ENCODE measurements at regions not wholly inside any gene's neighbourhood (a gene's known extent, or its start where the extent isn't known, plus 50 kb on each side); places are given as distances from the start of the nearest gene placed in this dataset.

- no peak overlapping the region for H3K27ac ChIP-seq
- no peaks in the 10 kb centered on the region for H3K4me1 ChIP-seq (replicated peaks)
- DNase-seq (ENCODE audit: low spot score) = no peak
- 80% methylated on average over 17 of the region's 17 CpGs for WGBS
- no peaks in the 10 kb centered on the region for H3K9me3 ChIP-seq
- intact Hi-C loops (cut with DNase I) = no loop called here
- no peaks in the 10 kb centered on the region for H3K27me3 ChIP-seq (replicated peaks; ENCODE audit: insufficient read depth)
- H3K4me3 ChIP-seq = no peak overlapping the region
- H3K36me3 ChIP-seq = no peaks in the 10 kb centered on the region
- TF ChIP-seq POLR2A (IDR thresholded peaks at IDR 0.05) (no peak), CTCF (IDR thresholded peaks at IDR 0.05) (no peak), POLR2AphosphoS5 (IDR thresholded peaks at IDR 0.05) (no peak)
Observed at GRCh38 chr2:128446874-128447537, 128.3 kb upstream of the HS6ST1 start.

- no peaks in the 10 kb centered on the region for H3K4me1 ChIP-seq (replicated peaks)
- TF ChIP-seq CTCF (IDR thresholded peaks at IDR 0.05) (no peak), POLR2AphosphoS5 (IDR thresholded peaks at IDR 0.05) (no peak), POLR2A (IDR thresholded peaks at IDR 0.05) (no peak)
- intact Hi-C loops (cut with DNase I) = no loop called here
- 94% methylated on average over 6 of the region's 7 CpGs for WGBS
- H3K4me3 ChIP-seq = no peak overlapping the region
- no peaks in the 10 kb centered on the region for H3K27me3 ChIP-seq (replicated peaks; ENCODE audit: insufficient read depth)
- no peak overlapping the region for H3K27ac ChIP-seq
- no peaks in the 10 kb centered on the region for H3K36me3 ChIP-seq
- H3K9me3 ChIP-seq = no peaks in the 10 kb centered on the region
- DNase-seq (ENCODE audit: low spot score) = no peak
Observed at GRCh38 chr2:128447538-128447995, 128.9 kb upstream of the HS6ST1 start.

DNA sequence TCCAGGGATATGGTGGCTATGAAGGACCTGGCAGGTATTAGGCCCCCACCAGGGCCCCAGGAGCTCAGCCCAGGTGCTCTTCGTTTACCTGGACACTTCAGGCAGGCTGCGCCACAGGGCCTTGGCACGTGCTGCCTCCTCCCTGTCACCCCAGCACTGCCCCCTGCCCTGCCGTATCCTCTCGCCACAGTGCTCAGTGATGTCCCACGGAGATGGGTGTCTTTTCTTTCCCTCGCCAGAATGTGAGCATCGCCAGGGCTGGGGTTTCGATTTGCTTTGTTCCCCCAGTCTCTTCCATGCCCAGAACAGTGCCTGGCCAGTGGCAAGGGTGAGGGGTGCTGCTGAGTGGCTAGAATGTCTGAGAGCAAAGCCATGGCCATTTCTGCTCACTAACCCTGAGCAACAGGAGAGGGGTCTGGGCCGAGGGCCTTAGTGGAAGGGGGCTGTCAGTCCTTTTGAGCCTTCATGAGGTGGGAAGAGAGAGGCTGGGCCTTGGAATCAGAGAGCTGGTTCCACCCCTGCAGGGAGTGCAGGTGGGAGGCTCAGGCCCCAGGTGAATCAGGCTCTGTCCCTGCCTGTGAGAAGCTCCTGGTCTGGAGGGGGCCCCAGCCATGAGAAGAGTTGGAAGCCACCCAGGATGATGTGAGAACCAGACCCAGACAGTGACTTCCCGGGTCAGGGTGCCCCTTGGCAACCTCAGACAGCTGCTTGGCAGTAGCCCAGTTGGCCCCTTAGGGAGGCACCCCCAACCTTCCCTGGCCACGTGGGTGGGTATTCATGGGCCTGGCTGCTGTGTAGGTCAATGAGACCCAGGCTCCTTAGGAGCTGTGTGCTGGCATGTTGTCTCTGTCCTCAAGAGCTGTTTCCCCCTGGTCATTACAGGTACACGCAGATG is 129.9 kb upstream of the HS6ST1 start:
- DNase-seq (ENCODE audit: low spot score) = no peak
- no peaks in the 10 kb centered on the region for H3K27me3 ChIP-seq (replicated peaks; ENCODE audit: insufficient read depth)
- H3K27ac ChIP-seq = no peak overlapping the region
- intact Hi-C loops (cut with DNase I) = no loop called here
- H3K4me3 ChIP-seq = no peak overlapping the region
- 90% methylated on average over 12 of the region's 13 CpGs for WGBS
- H3K36me3 ChIP-seq = no peaks in the 10 kb centered on the region
- no peaks in the 10 kb centered on the region for H3K4me1 ChIP-seq (replicated peaks)
- TF ChIP-seq CTCF (IDR thresholded peaks at IDR 0.05) (no peak), POLR2AphosphoS5 (IDR thresholded peaks at IDR 0.05) (no peak), POLR2A (IDR thresholded peaks at IDR 0.05) (no peak)
- H3K9me3 ChIP-seq = no peaks in the 10 kb centered on the region

- H3K9me3 ChIP-seq = no peaks in the 10 kb centered on the region
- no peaks in the 10 kb centered on the region for H3K27me3 ChIP-seq (replicated peaks; ENCODE audit: insufficient read depth)
- intact Hi-C loops (cut with DNase I) = no loop called here
- no peak overlapping the region for H3K27ac ChIP-seq
- H3K4me3 ChIP-seq = no peak overlapping the region
- TF ChIP-seq POLR2AphosphoS5 (IDR thresholded peaks at IDR 0.05) = no peak
- H3K36me3 ChIP-seq = no peaks in the 10 kb centered on the region
- H3K4me1 ChIP-seq (replicated peaks) = no peaks in the 10 kb centered on the region
- 93% methylated on average over 24 of the region's 24 CpGs for WGBS
- DNase-seq (ENCODE audit: low spot score) = no peak
Observed at GRCh38 chr2:128449226-128450061, 130.8 kb upstream of the HS6ST1 start.

Data from prostate gland (tissue), 2 donors.